Parathyroid adenoma (tissue), 2 donors: ENCODE measurements at regions not wholly inside any gene's neighbourhood (a gene's known extent, or its start where the extent isn't known, plus 50 kb on each side); places are given as distances from the start of the nearest gene placed in this dataset.

Experiments used
- H2AFZ ChIP-seq: fragments of 300-600 bp; sonication (generic); one replicate; pipeline ENCODE4 v1.7.0; 2017; ENCODE audit warnings: antibody characterized with exemption, mild to moderate bottlenecking
- H3K27ac ChIP-seq: fragments of 300-600 bp; sonication (generic); one replicate; pipeline ENCODE4 v1.7.0; 2017
- H3K27me3 ChIP-seq: fragments of 300-600 bp; sonication (generic); one replicate; pipeline ENCODE4 v1.7.0; 2017; ENCODE audit warnings: low read length; ENCODE audit not compliant: control insufficient read depth, insufficient read depth
- H3K36me3 ChIP-seq: fragments of 300-600 bp; sonication (generic); one replicate; pipeline ENCODE4 v1.7.0; 2017; ENCODE audit warnings: low read length; ENCODE audit not compliant: control insufficient read depth, insufficient read depth
- H3K4me1 ChIP-seq: fragments of 300-600 bp; sonication (generic); one replicate; pipeline ENCODE4 v1.7.0; 2017; ENCODE audit warnings: control low read depth
- H3K4me2 ChIP-seq: fragments of 300-600 bp; sonication (generic); one replicate; pipeline ENCODE4 v1.7.0; 2017; ENCODE audit warnings: low read length
- H3K4me3 ChIP-seq: fragments of 300-600 bp; sonication (generic); one replicate; pipeline ENCODE4 v1.7.0; 2017; ENCODE audit warnings: low read depth, low read length
- H3K79me2 ChIP-seq: fragments of 300-600 bp; sonication (generic); one replicate; pipeline ENCODE4 v1.7.0; 2017; ENCODE audit warnings: control low read depth
- H3K9ac ChIP-seq: fragments of 300-600 bp; sonication (generic); one replicate; pipeline ENCODE4 v1.7.0; 2017; ENCODE audit warnings: mild to moderate bottlenecking
- H3K9me3 ChIP-seq: fragments of 300-600 bp; sonication (generic); one replicate; pipeline ENCODE4 v1.7.0; 2017; ENCODE audit warnings: low read length; ENCODE audit not compliant: control insufficient read depth
- CTCF ChIP-seq: fragments of 300-600 bp; sonication (generic); IDR thresholded peaks from one replicate; pipeline ENCODE4 v1.7.0; 2017; ENCODE audit warnings: antibody characterized with exemption, mild to moderate bottlenecking
- donor health status: primary hyperparathyroidism.

GRCh38 chr13:50357586-50358118, 342.4 kb downstream of the KCNRG start:
- Histone ChIP-seq H3K9ac (no peak overlapping the region), H3K4me3 (peak overlapping the region; percentile 31), H3K9me3 (no peaks in the 10 kb centered on the region), H2AFZ (peak overlapping the region; percentile 34), H3K27me3 (no peaks in the 10 kb centered on the region), H3K4me1 (peaks cover 14% of the 10 kb centered on the region), H3K27ac (peak overlapping the region; percentile 32), H3K36me3 (no peaks in the 10 kb centered on the region), H3K4me2 (peak overlapping the region; percentile 42), H3K79me2 (no peaks in the 10 kb centered on the region)
- no peak for TF ChIP-seq CTCF

- TF ChIP-seq CTCF, result no peak
- no peak overlapping the region for H3K27ac ChIP-seq
- H3K79me2 ChIP-seq, result no peaks in the 10 kb centered on the region
- H3K4me3 ChIP-seq, result peak overlapping the region; percentile 31
- no peak overlapping the region for H3K9ac ChIP-seq
- no peaks in the 10 kb centered on the region for H3K36me3 ChIP-seq
- H3K4me1 ChIP-seq, result peaks cover 13% of the 10 kb centered on the region
- peak overlapping the region; percentile 34 for H2AFZ ChIP-seq
- no peaks in the 10 kb centered on the region for H3K9me3 ChIP-seq
- H3K4me2 ChIP-seq, result peak overlapping the region; percentile 42
- no peaks in the 10 kb centered on the region for H3K27me3 ChIP-seq
Measured at GRCh38 chr13:50358231-50359040, 343.2 kb downstream of the KCNRG start.

GRCh38 chr13:50359041-50359367, 343.8 kb downstream of the KCNRG start:
- H3K36me3 ChIP-seq, result no peaks in the 10 kb centered on the region
- no peak for TF ChIP-seq CTCF
- H3K4me1 ChIP-seq, result peaks cover 12% of the 10 kb centered on the region
- no peak overlapping the region for H2AFZ ChIP-seq
- no peak overlapping the region for H3K4me3 ChIP-seq
- no peaks in the 10 kb centered on the region for H3K79me2 ChIP-seq
- H3K27ac ChIP-seq, result no peak overlapping the region
- no peaks in the 10 kb centered on the region for H3K27me3 ChIP-seq
- H3K9me3 ChIP-seq, result no peaks in the 10 kb centered on the region
- H3K9ac ChIP-seq, result no peak overlapping the region
- no peak overlapping the region for H3K4me2 ChIP-seq

GRCh38 chr13:50359779-50360178, 344.5 kb downstream of the KCNRG start:
- no peak overlapping the region for H2AFZ ChIP-seq
- H3K9me3 ChIP-seq, result no peaks in the 10 kb centered on the region
- no peak overlapping the region for H3K4me2 ChIP-seq
- no peaks in the 10 kb centered on the region for H3K79me2 ChIP-seq
- no peaks in the 10 kb centered on the region for H3K27me3 ChIP-seq
- H3K9ac ChIP-seq, result no peak overlapping the region
- H3K4me1 ChIP-seq, result peaks cover 12% of the 10 kb centered on the region
- H3K4me3 ChIP-seq, result no peak overlapping the region
- TF ChIP-seq CTCF, result no peak
- H3K36me3 ChIP-seq, result no peaks in the 10 kb centered on the region
- H3K27ac ChIP-seq, result no peak overlapping the region

- H3K4me3 ChIP-seq, result no peak overlapping the region
- no peaks in the 10 kb centered on the region for H3K79me2 ChIP-seq
- H3K36me3 ChIP-seq, result no peaks in the 10 kb centered on the region
- H2AFZ ChIP-seq, result no peak overlapping the region
- no peaks in the 10 kb centered on the region for H3K27me3 ChIP-seq
- H3K9ac ChIP-seq, result no peak overlapping the region
- no peak for TF ChIP-seq CTCF
- no peaks in the 10 kb centered on the region for H3K9me3 ChIP-seq
- H3K4me2 ChIP-seq, result no peak overlapping the region
- H3K4me1 ChIP-seq, result peaks cover 12% of the 10 kb centered on the region
- no peak overlapping the region for H3K27ac ChIP-seq
Measured at GRCh38 chr13:50360637-50361036, 345.4 kb downstream of the KCNRG start.
